ENCODE measurements at regions not wholly inside any gene's neighbourhood (a gene's known extent, or its start where the extent isn't known, plus 50 kb on each side); places are given as distances from the start of the nearest gene placed in this dataset.

DNA sequence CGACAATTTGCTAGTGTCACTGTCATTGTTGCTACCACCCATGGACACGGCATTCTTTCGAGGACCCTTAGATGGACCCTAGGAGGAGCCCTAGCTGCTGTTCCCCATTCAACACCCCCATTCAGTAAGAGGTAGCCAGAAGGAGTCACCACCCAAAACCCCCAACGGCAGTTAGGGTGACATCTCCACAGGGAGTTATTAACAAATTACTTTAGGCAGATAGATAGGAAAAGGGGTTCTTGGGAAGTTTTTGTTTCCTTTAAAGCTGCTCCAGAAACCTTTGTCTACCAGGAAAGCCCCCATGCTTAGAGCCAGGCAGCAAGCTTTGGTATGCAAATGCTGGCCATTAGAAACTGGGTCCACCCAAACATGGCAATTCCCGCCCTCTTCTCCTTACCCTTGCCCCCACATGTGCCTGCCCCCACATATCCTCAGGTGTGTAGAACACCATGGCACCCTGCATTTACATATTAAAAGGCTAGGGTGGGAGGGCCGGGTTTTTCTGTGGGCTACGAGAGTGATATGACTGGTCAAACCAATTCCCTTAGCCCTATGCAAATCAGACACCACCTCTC lies 190.9 kb downstream of the SLITRK6 start:
- Histone ChIP-seq H3K27me3 (ENCODE audit: control insufficient read depth in 1 of 2, insufficient read depth in 2 of 2, low read length in 2 of 2) (no peaks in the 10 kb centered on the region), H3K4me1 (ENCODE audit: control insufficient read depth, insufficient read depth, low read length) (no peaks in the 10 kb centered on the region), H3K9me3 (ENCODE audit: control insufficient read depth in 2 of 2, low read length in 2 of 2) (no peaks in the 10 kb centered on the region), H3K36me3 (ENCODE audit: control insufficient read depth in 2 of 2, insufficient read depth in 2 of 2, low read length in 2 of 2) (no peaks in the 10 kb centered on the region), H3K27ac (ENCODE audit: low read length) (no peak overlapping the region), H3K4me3 (ENCODE audit: low read length in 2 of 2) (no peak overlapping the region), H3K9ac (ENCODE audit: low read length in 2 of 2) (no peak overlapping the region)

GRCh38 chr13:85603735-85604134 lies 195.5 kb downstream of the SLITRK6 start:
- no peak overlapping the region for H3K9ac ChIP-seq (ENCODE audit: low read length in 2 of 2)
- H3K27ac ChIP-seq (ENCODE audit: low read length), result no peak overlapping the region
- no peaks in the 10 kb centered on the region for H3K36me3 ChIP-seq (ENCODE audit: control insufficient read depth in 2 of 2, insufficient read depth in 2 of 2, low read length in 2 of 2)
- no peaks in the 10 kb centered on the region for H3K27me3 ChIP-seq (ENCODE audit: control insufficient read depth in 1 of 2, insufficient read depth in 2 of 2, low read length in 2 of 2)
- no peak overlapping the region for H3K4me3 ChIP-seq (ENCODE audit: low read length in 2 of 2)
- H3K4me1 ChIP-seq (ENCODE audit: control insufficient read depth, insufficient read depth, low read length), result no peaks in the 10 kb centered on the region
- no peaks in the 10 kb centered on the region for H3K9me3 ChIP-seq (ENCODE audit: control insufficient read depth in 2 of 2, low read length in 2 of 2)

DNA sequence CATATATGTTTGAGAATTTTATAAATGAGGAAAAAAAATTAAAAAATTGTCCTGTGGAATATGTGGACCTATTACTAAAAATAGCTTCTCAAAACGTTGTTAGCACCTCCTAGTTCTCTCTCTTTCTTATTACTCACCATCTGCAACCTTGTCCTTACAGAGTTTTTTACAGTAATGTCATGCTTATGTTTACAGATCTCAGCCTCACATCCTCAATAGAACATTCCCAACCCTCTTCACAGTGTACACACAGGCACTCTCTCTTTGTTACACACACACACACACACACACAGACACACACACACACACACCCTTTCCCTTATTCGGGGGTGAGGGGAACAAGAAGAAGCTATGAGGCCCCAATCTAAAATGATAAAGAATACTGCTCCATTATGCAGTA lies 197.7 kb downstream of the SLITRK6 start:
- no peak overlapping the region for H3K27ac ChIP-seq (ENCODE audit: low read length)
- H3K27me3 ChIP-seq (ENCODE audit: control insufficient read depth in 1 of 2, insufficient read depth in 2 of 2, low read length in 2 of 2), result no peaks in the 10 kb centered on the region
- H3K4me1 ChIP-seq (ENCODE audit: control insufficient read depth, insufficient read depth, low read length), result no peaks in the 10 kb centered on the region
- no peak overlapping the region for H3K9ac ChIP-seq (ENCODE audit: low read length in 2 of 2)
- H3K4me3 ChIP-seq (ENCODE audit: low read length in 2 of 2), result no peak overlapping the region
- H3K36me3 ChIP-seq (ENCODE audit: control insufficient read depth in 2 of 2, insufficient read depth in 2 of 2, low read length in 2 of 2), result no peaks in the 10 kb centered on the region
- no peaks in the 10 kb centered on the region for H3K9me3 ChIP-seq (ENCODE audit: control insufficient read depth in 2 of 2, low read length in 2 of 2)

DNA sequence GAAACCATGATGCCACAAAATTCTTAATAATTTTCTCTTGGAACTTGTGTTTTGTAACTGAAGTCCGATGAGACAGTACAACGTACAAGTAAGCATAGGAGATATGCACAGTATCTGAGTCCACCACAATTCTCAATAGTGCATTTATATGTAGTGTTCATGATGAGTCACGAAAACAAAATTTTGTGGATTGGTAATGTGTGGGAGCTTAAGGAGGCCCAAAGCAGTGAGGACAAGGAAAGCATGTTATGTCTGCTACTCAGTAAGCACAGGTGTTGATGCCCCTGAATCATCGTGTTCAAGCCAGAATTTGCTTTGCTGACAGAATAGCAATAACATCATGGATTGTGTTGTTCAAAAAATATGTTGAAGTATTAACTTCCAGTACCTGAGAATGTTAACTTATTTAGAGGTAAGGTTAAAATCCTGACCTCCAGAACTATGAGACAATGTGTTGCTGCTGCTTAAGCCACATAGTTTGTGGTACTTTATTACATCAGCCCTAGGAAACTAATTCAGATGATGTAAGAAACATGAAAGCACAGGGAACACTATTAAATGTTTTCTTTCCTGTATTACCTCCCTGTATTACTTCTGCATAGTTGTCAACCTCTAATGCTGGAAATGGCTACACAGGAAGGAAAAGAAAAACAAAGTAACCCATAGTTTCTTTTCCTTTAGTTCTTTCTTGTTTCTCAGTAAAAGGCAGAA lies 201.3 kb downstream of the SLITRK6 start:
- H3K9ac ChIP-seq (ENCODE audit: low read length in 2 of 2), result no peak overlapping the region

GRCh38 chr13:85592211-85592610 lies 207.0 kb downstream of the SLITRK6 start:
- Histone ChIP-seq H3K9ac (ENCODE audit: low read length in 2 of 2) (no peak overlapping the region), H3K36me3 (ENCODE audit: control insufficient read depth in 2 of 2, insufficient read depth in 2 of 2, low read length in 2 of 2) (no peaks in the 10 kb centered on the region), H3K9me3 (ENCODE audit: control insufficient read depth in 2 of 2, low read length in 2 of 2) (no peaks in the 10 kb centered on the region), H3K4me3 (ENCODE audit: low read length in 2 of 2) (no peak overlapping the region), H3K27ac (ENCODE audit: low read length) (no peak overlapping the region), H3K4me1 (ENCODE audit: control insufficient read depth, insufficient read depth, low read length) (no peaks in the 10 kb centered on the region), H3K27me3 (ENCODE audit: control insufficient read depth in 1 of 2, insufficient read depth in 2 of 2, low read length in 2 of 2) (no peaks in the 10 kb centered on the region)

More for the DNA sequence above, 201.3 kb downstream of the SLITRK6 start:
- H3K27ac ChIP-seq (ENCODE audit: low read length), result no peak overlapping the region
- no peak overlapping the region for H3K4me3 ChIP-seq (ENCODE audit: low read length in 2 of 2)
- H3K36me3 ChIP-seq (ENCODE audit: control insufficient read depth in 2 of 2, insufficient read depth in 2 of 2, low read length in 2 of 2), result no peaks in the 10 kb centered on the region
- no peaks in the 10 kb centered on the region for H3K9me3 ChIP-seq (ENCODE audit: control insufficient read depth in 2 of 2, low read length in 2 of 2)
- H3K4me1 ChIP-seq (ENCODE audit: control insufficient read depth, insufficient read depth, low read length), result no peaks in the 10 kb centered on the region
- no peaks in the 10 kb centered on the region for H3K27me3 ChIP-seq (ENCODE audit: control insufficient read depth in 1 of 2, insufficient read depth in 2 of 2, low read length in 2 of 2)

DNA sequence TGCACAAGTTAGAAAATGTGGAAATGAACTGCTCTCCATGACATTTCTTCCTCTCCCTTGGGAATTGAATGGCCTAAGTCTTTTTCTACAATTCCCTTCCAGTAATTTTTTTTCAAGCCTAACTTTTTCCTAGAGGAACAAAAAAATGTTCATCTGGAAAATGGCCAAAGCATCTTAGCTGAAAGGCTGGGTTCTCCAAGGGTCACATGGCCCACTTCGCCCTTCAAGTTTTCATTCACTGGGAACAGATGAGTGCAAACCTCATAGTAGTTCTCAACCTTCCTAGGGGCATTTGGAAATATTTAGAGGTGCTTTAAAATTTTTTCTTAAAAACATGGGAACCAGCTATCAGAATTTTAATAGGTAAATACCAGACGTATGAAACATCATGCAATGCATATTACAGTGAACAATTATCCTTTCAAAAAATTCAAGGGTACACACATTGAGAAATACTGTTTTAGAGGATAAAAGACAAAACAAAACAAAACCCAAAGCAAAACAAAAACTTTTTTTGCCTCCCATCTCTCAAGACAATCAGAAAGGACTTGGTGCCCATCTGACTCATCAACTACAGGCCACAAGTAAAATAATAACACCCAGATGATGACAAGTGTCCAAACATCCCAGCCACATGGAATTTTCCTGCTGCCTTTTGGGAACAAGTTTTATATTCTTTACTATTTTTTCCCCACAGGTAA lies 208.8 kb downstream of the SLITRK6 start:
- no peak overlapping the region for H3K9ac ChIP-seq (ENCODE audit: low read length in 2 of 2)
- no peaks in the 10 kb centered on the region for H3K4me1 ChIP-seq (ENCODE audit: control insufficient read depth, insufficient read depth, low read length)
- H3K36me3 ChIP-seq (ENCODE audit: control insufficient read depth in 2 of 2, insufficient read depth in 2 of 2, low read length in 2 of 2), result no peaks in the 10 kb centered on the region
- no peak overlapping the region for H3K4me3 ChIP-seq (ENCODE audit: low read length in 2 of 2)
- no peak overlapping the region for H3K27ac ChIP-seq (ENCODE audit: low read length)
- H3K27me3 ChIP-seq (ENCODE audit: control insufficient read depth in 1 of 2, insufficient read depth in 2 of 2, low read length in 2 of 2), result no peaks in the 10 kb centered on the region
- H3K9me3 ChIP-seq (ENCODE audit: control insufficient read depth in 2 of 2, low read length in 2 of 2), result no peaks in the 10 kb centered on the region

DNA sequence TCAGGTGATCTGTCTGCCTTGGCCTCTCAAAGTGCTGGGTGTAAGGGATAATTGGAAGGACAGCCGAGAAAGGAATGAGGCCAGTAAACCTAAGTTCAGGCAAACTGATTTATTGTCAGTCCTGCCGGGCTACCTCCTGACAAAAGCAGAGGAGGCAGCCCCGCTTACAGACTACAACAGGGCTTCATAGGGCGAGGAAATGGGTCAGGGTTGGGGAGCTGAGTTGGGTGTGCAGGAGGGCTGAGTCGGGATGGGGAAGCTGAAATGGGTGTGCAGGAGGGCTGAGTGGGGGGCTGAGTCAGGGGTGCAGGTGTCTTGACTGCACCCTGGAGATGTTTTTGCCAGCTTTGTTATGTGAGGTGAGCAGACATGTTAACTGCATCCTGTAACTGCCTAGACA lies 210.2 kb downstream of the SLITRK6 start:
- H3K4me1 ChIP-seq (ENCODE audit: control insufficient read depth, insufficient read depth, low read length), result no peaks in the 10 kb centered on the region
- H3K9ac ChIP-seq (ENCODE audit: low read length in 2 of 2), result no peak overlapping the region
- H3K36me3 ChIP-seq (ENCODE audit: control insufficient read depth in 2 of 2, insufficient read depth in 2 of 2, low read length in 2 of 2), result no peaks in the 10 kb centered on the region
- H3K27ac ChIP-seq (ENCODE audit: low read length), result no peak overlapping the region
- H3K27me3 ChIP-seq (ENCODE audit: control insufficient read depth in 1 of 2, insufficient read depth in 2 of 2, low read length in 2 of 2), result no peaks in the 10 kb centered on the region
- H3K4me3 ChIP-seq (ENCODE audit: low read length in 2 of 2), result no peak overlapping the region
- no peaks in the 10 kb centered on the region for H3K9me3 ChIP-seq (ENCODE audit: control insufficient read depth in 2 of 2, low read length in 2 of 2)

DNA sequence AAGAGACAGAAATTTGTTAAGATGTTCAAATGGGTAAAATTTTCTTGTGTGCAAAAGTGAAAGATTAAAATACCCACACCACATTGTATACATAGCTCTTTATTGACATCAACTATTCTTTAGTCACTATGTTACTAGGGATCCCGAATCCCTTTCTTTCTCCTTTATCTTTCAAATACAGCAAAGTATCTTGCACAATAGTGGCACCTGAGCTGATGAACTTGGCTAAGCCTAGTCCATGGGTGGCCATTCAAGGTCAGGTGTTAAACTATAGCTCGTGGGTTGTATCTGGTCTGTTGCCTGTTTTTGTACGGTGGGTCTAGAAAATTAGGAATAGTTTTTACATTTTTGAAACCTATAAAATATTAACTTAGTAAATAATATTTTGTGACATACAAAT lies 210.9 kb downstream of the SLITRK6 start:
- no peak overlapping the region for H3K4me3 ChIP-seq (ENCODE audit: low read length in 2 of 2)
- H3K4me1 ChIP-seq (ENCODE audit: control insufficient read depth, insufficient read depth, low read length), result no peaks in the 10 kb centered on the region
- no peak overlapping the region for H3K9ac ChIP-seq (ENCODE audit: low read length in 2 of 2)
- H3K9me3 ChIP-seq (ENCODE audit: control insufficient read depth in 2 of 2, low read length in 2 of 2), result no peaks in the 10 kb centered on the region
- H3K36me3 ChIP-seq (ENCODE audit: control insufficient read depth in 2 of 2, insufficient read depth in 2 of 2, low read length in 2 of 2), result no peaks in the 10 kb centered on the region
- no peak overlapping the region for H3K27ac ChIP-seq (ENCODE audit: low read length)
- H3K27me3 ChIP-seq (ENCODE audit: control insufficient read depth in 1 of 2, insufficient read depth in 2 of 2, low read length in 2 of 2), result no peaks in the 10 kb centered on the region

- Histone ChIP-seq H3K9ac (ENCODE audit: low read length in 2 of 2) (no peak overlapping the region), H3K4me1 (ENCODE audit: control insufficient read depth, insufficient read depth, low read length) (no peaks in the 10 kb centered on the region), H3K27ac (ENCODE audit: low read length) (no peak overlapping the region), H3K4me3 (ENCODE audit: low read length in 2 of 2) (no peak overlapping the region), H3K9me3 (ENCODE audit: control insufficient read depth in 2 of 2, low read length in 2 of 2) (no peaks in the 10 kb centered on the region), H3K27me3 (ENCODE audit: control insufficient read depth in 1 of 2, insufficient read depth in 2 of 2, low read length in 2 of 2) (no peaks in the 10 kb centered on the region), H3K36me3 (ENCODE audit: control insufficient read depth in 2 of 2, insufficient read depth in 2 of 2, low read length in 2 of 2) (no peaks in the 10 kb centered on the region)
Observed at GRCh38 chr13:85586856-85587255, 212.4 kb downstream of the SLITRK6 start.

DNA sequence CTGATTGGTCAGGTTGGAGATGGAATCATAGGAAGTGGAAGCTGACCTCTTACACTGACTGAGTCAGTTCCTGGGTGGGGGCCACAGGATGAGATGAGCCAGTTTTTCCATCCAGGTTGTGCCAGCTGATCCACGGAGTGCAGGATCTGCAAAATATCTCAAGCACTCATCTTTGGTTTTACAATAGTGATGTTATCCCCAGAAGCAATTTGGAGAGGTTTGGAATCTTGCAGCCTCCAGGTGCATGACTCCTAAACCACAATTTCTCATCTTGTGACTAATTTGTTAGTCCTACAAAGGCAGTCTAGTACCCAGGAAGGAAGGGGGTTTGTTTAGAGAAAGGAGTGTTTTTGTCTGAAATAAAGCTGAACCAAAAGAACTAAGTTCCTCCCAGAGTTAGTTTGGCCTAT lies 212.8 kb downstream of the SLITRK6 start:
- H3K9me3 ChIP-seq (ENCODE audit: control insufficient read depth in 2 of 2, low read length in 2 of 2), result no peaks in the 10 kb centered on the region
- no peaks in the 10 kb centered on the region for H3K36me3 ChIP-seq (ENCODE audit: control insufficient read depth in 2 of 2, insufficient read depth in 2 of 2, low read length in 2 of 2)
- no peak overlapping the region for H3K27ac ChIP-seq (ENCODE audit: low read length)
- H3K4me3 ChIP-seq (ENCODE audit: low read length in 2 of 2), result no peak overlapping the region
- no peaks in the 10 kb centered on the region for H3K27me3 ChIP-seq (ENCODE audit: control insufficient read depth in 1 of 2, insufficient read depth in 2 of 2, low read length in 2 of 2)
- no peak overlapping the region for H3K9ac ChIP-seq (ENCODE audit: low read length in 2 of 2)
- no peaks in the 10 kb centered on the region for H3K4me1 ChIP-seq (ENCODE audit: control insufficient read depth, insufficient read depth, low read length)

DNA sequence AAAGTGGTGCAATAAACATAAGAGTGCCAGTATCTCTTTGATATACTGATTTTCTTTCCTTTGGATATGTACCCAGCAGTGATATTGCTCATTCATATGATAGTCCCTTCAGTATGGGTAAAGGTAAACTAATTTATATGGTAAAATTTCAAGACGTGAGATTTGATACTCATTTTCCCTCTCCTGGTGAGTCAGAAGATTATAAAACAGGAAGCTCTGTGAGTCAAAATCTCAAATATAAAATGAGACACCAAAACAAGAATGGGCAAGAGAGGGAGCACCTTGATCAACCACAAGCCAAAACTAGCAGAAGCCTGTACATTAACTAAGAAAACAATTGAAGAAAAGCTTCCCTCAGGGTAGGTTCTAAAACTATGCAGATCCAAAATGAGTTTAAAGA lies 216.3 kb downstream of the SLITRK6 start:
- Histone ChIP-seq H3K4me3 (ENCODE audit: low read length in 2 of 2) (no peak overlapping the region), H3K9me3 (ENCODE audit: control insufficient read depth in 2 of 2, low read length in 2 of 2) (no peaks in the 10 kb centered on the region), H3K27me3 (ENCODE audit: control insufficient read depth in 1 of 2, insufficient read depth in 2 of 2, low read length in 2 of 2) (no peaks in the 10 kb centered on the region), H3K9ac (ENCODE audit: low read length in 2 of 2) (no peak overlapping the region), H3K36me3 (ENCODE audit: control insufficient read depth in 2 of 2, insufficient read depth in 2 of 2, low read length in 2 of 2) (no peaks in the 10 kb centered on the region), H3K27ac (ENCODE audit: low read length) (no peak overlapping the region), H3K4me1 (ENCODE audit: control insufficient read depth, insufficient read depth, low read length) (no peaks in the 10 kb centered on the region)

All from stomach smooth muscle (tissue), 2 donors.